SH-SY5Y (cell line): ENCODE measurements at regions not wholly inside any gene's neighbourhood (a gene's known extent, or its start where the extent isn't known, plus 50 kb on each side); places are given as distances from the start of the nearest gene placed in this dataset.

Experiments
- GATA2 ChIP-seq: IDR thresholded peaks from 2 replicates; pipeline ENCODE4 v1.6.1; 2011; ENCODE audit warnings: mild to moderate bottlenecking, low read depth, low read length
- GATA3 ChIP-seq: IDR thresholded peaks from 2 replicates; pipeline ENCODE4 v1.6.1; 2011; ENCODE audit warnings: low read depth, mild to moderate bottlenecking, low read length, moderate library complexity

DNA sequence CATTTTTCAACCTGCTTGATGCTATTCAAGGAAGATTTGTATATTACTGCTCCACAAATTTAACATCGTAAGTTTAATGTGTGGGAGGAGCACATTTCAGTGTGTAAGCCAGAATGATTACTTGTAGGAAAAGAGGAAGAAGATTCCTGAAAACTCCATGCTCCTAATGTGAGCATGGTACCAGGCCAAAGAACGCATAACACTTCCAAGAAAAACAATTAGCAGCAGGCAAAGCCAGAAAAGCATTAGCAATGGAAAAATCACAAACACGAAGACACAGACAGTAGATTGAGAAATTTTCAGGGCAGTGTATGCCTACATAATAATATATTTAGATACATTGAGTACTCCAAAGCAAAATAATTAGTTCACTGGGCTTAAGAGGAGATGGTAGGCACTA is 96.6 kb upstream of the CBLB start:
- no peak for TF ChIP-seq GATA2
- no peak for TF ChIP-seq GATA3
